Activated CD4-positive, alpha-beta T cell treated with anti-CD3 and anti-CD28 coated beads for 36 hours (primary cell): ENCODE measurements at regions not wholly inside any gene's neighbourhood (a gene's known extent, or its start where the extent isn't known, plus 50 kb on each side); places are given as distances from the start of the nearest gene placed in this dataset.

ENCODE experiments used
- ATAC-seq: fragments of 200-7000 bp; cut with Tn5 transposase; one replicate; pipeline ENCODE4 v1.10.0; 2021; ENCODE audit warnings: mild to moderate bottlenecking, moderate library complexity
- CTCF ChIA-PET: fragments of 350-600 bp; sonication (Branson Sonifier 250); formaldehyde crosslinking; loops from one replicate; lab custom pipeline; 2021; ENCODE audit warnings: antibody characterized with exemption; lab: Charles Lee
- POLR2A ChIA-PET: fragments of 350-600 bp; sonication (Branson Sonifier 250); formaldehyde crosslinking; loops from one replicate; lab custom pipeline; 2021; ENCODE audit warnings: antibody characterized with exemption, inconsistent platforms; lab: Charles Lee
- DNase-seq: peaks from one replicate; pipeline ENCODE4 v3.0.0-alpha.2; 2020
- H3K27ac Mint-ChIP-seq: one replicate; pipeline ENCODE4 v1.8.0; 2021; ENCODE audit warnings: mixed read lengths
- H3K27me3 Mint-ChIP-seq: one replicate; pipeline ENCODE4 v1.8.0; 2021; ENCODE audit warnings: mixed read lengths
- H3K36me3 Mint-ChIP-seq: one replicate; pipeline ENCODE4 v1.8.0; 2021; ENCODE audit warnings: low read depth, mixed read lengths
- H3K4me1 Mint-ChIP-seq: one replicate; pipeline ENCODE4 v1.8.0; 2021; ENCODE audit warnings: mixed read lengths
- H3K4me3 Mint-ChIP-seq: one replicate; pipeline ENCODE4 v1.8.0; 2021; ENCODE audit warnings: mild to moderate bottlenecking, moderate library complexity, mixed read lengths
- H3K9me3 Mint-ChIP-seq: one replicate; pipeline ENCODE4 v1.8.0; 2021; ENCODE audit warnings: low read depth, mixed read lengths
- intact Hi-C, 2 experiments: fragments of 100-400 bp; cut with DNase I in 1 of 2; cut with micrococcal nuclease in 1 of 2; formaldehyde crosslinking; loops; one replicate each; pipeline versions ENCODE4 v1.14.2 to v1.15.1; 2022 to 2024; cut with DNase I, micrococcal nuclease

GRCh38 chr3:5553203-5553602 lies 365.7 kb downstream of the EDEM1 start:
- H3K27ac Mint-ChIP-seq = no peak overlapping the region
- DNase-seq = no peak
- CTCF ChIA-PET = no interaction called here
- POLR2A ChIA-PET = interaction anchor here (0.6 kb wide), 1 partner anchor 588 kb away, joined by 3 read pairs; no protein-coding TSS in a partner anchor
- H3K4me1 Mint-ChIP-seq = no peaks in the 10 kb centered on the region
- peaks cover 5% of the 10 kb centered on the region for H3K27me3 Mint-ChIP-seq
- H3K9me3 Mint-ChIP-seq = no peaks in the 10 kb centered on the region
- intact Hi-C loops = no loop called here
- ATAC-seq = no peak
- no peak overlapping the region for H3K4me3 Mint-ChIP-seq
- no peaks in the 10 kb centered on the region for H3K36me3 Mint-ChIP-seq

DNA sequence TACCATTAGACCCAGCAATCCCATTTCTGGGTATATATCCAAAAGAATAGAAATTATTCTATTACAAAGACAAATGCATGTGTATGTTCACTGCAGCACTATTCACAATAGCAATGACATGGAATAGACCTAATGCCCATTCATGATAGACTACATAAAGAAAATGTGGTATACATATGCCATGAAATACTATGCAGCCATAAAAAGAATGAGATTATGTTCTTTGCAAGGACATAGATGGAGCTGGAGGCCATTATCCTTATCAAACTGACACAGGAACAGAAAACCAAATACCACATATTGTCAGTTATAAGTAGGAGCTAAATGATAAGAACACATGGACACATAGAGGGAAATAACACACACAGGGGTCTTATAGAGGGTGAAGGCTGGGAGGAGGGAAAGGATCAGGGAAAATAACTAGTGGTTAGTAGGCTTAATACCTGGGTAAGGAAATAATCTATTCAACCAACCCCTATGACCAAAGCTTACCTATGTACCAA lies 366.8 kb downstream of the EDEM1 start:
- H3K27ac Mint-ChIP-seq = no peak overlapping the region
- intact Hi-C loops = no loop called here
- POLR2A ChIA-PET = no interaction called here

DNA sequence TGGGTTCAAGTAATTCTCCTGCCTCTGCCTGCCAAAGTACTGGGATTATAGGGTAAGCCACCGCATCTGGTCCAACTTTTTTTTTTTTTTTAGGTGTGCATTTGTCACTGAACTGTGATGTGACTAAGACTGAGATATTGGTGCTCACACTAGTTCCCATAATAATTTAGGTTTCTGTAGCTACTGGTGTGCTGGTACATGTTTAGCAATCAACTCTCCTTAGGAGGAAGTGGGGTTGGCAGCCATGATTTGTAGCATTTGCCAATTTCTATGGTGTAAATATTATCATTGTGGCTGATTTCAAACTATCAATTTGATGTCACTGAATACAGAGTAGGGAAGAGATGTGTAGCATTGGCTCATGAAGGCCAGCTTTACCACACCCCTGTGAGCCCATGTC lies 372.7 kb downstream of the EDEM1 start:
- no peak overlapping the region for H3K27ac Mint-ChIP-seq
- H3K36me3 Mint-ChIP-seq = no peaks in the 10 kb centered on the region
- CTCF ChIA-PET = no interaction called here
- H3K4me3 Mint-ChIP-seq = no peak overlapping the region
- ATAC-seq (no peak), DNase-seq (no peak)
- intact Hi-C loops = no loop called here
- POLR2A ChIA-PET = no interaction called here
- H3K9me3 Mint-ChIP-seq = no peaks in the 10 kb centered on the region
- H3K4me1 Mint-ChIP-seq = no peaks in the 10 kb centered on the region
- H3K27me3 Mint-ChIP-seq = peaks cover 2% of the 10 kb centered on the region

More for the DNA sequence above, 366.8 kb downstream of the EDEM1 start:
- DNase-seq (no peak), ATAC-seq (no peak)
- H3K9me3 Mint-ChIP-seq = no peaks in the 10 kb centered on the region
- no peaks in the 10 kb centered on the region for H3K36me3 Mint-ChIP-seq
- peaks cover 5% of the 10 kb centered on the region for H3K27me3 Mint-ChIP-seq
- H3K4me3 Mint-ChIP-seq = no peak overlapping the region
- no peaks in the 10 kb centered on the region for H3K4me1 Mint-ChIP-seq
- CTCF ChIA-PET = interaction anchor here (0.7 kb wide), 1 partner anchor 31 kb away, joined by 3 read pairs; no protein-coding TSS in a partner anchor

GRCh38 chr3:5563537-5564277 lies 376.2 kb downstream of the EDEM1 start:
- CTCF ChIA-PET = no interaction called here

GRCh38 chr3:5564278-5564666 lies 376.8 kb downstream of the EDEM1 start:
- no peaks in the 10 kb centered on the region for H3K9me3 Mint-ChIP-seq
- H3K4me3 Mint-ChIP-seq = no peak overlapping the region
- POLR2A ChIA-PET = no interaction called here
- intact Hi-C loops = no loop called here
- H3K27ac Mint-ChIP-seq = no peak overlapping the region
- DNase-seq (no peak), ATAC-seq (no peak)
- CTCF ChIA-PET = no interaction called here
- H3K27me3 Mint-ChIP-seq = peaks cover 5% of the 10 kb centered on the region
- H3K36me3 Mint-ChIP-seq = no peaks in the 10 kb centered on the region
- H3K4me1 Mint-ChIP-seq = no peaks in the 10 kb centered on the region

More at GRCh38 chr3:5563537-5564277, 376.2 kb downstream of the EDEM1 start:
- H3K4me1 Mint-ChIP-seq = no peaks in the 10 kb centered on the region
- no peaks in the 10 kb centered on the region for H3K36me3 Mint-ChIP-seq
- H3K4me3 Mint-ChIP-seq = no peak overlapping the region
- ATAC-seq (no peak), DNase-seq (peak; percentile 13)
- no peaks in the 10 kb centered on the region for H3K9me3 Mint-ChIP-seq
- H3K27me3 Mint-ChIP-seq = peaks cover 5% of the 10 kb centered on the region
- intact Hi-C loops = no loop called here
- H3K27ac Mint-ChIP-seq = peak overlapping the region; percentile 5
- POLR2A ChIA-PET = no interaction called here

DNA sequence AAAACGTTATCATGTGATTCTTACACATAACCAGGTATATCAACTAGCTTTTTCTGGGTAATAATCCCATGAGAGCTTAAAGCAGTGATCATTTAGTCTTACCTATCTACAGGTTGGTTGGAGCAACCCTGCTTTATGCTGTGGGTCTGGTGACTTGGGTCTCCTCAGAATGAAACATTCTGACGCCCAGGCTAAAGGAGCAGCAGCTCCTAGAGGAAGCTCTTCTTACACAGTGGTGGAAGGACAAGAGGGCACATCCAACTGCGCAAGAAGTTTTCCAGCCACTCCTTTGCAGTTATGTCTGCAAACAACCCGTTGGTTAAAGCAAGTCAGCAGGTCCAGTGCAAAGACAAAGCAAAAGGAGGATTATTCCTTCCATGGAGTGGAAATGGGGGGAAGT lies 377.5 kb downstream of the EDEM1 start:
- DNase-seq = no peak
- ChIA-PET CTCF (no interaction called here), POLR2A (no interaction called here)
- intact Hi-C loops = no loop called here
- H3K4me3 Mint-ChIP-seq = no peak overlapping the region
- H3K4me1 Mint-ChIP-seq = no peaks in the 10 kb centered on the region
- H3K27me3 Mint-ChIP-seq = peaks cover 5% of the 10 kb centered on the region
- H3K9me3 Mint-ChIP-seq = no peaks in the 10 kb centered on the region
- H3K36me3 Mint-ChIP-seq = no peaks in the 10 kb centered on the region
- no peak for ATAC-seq
- no peak overlapping the region for H3K27ac Mint-ChIP-seq

GRCh38 chr3:5567113-5567512 lies 379.6 kb downstream of the EDEM1 start:
- Mint-ChIP-seq H3K27me3 (peaks cover 3% of the 10 kb centered on the region), H3K36me3 (no peaks in the 10 kb centered on the region), H3K27ac (no peak overlapping the region), H3K4me3 (no peak overlapping the region), H3K4me1 (no peaks in the 10 kb centered on the region), H3K9me3 (no peaks in the 10 kb centered on the region)
- POLR2A ChIA-PET = no interaction called here
- ATAC-seq = no peak
- CTCF ChIA-PET = no interaction called here
- DNase-seq = no peak
- intact Hi-C loops = no loop called here

GRCh38 chr3:5568451-5568850 lies 380.9 kb downstream of the EDEM1 start:
- peaks cover 3% of the 10 kb centered on the region for H3K27me3 Mint-ChIP-seq
- no peaks in the 10 kb centered on the region for H3K4me1 Mint-ChIP-seq
- DNase-seq (peak; percentile 6), ATAC-seq (no peak)
- no peaks in the 10 kb centered on the region for H3K36me3 Mint-ChIP-seq
- no peak overlapping the region for H3K27ac Mint-ChIP-seq
- no peaks in the 10 kb centered on the region for H3K9me3 Mint-ChIP-seq
- ChIA-PET POLR2A (no interaction called here), CTCF (interaction anchor here (0.7 to 1.0 kb wide), 2 partner anchors 142 to 217 kb away, joined by 3 to 4 read pairs; no protein-coding TSS in a partner anchor)
- intact Hi-C loops = no loop called here
- no peak overlapping the region for H3K4me3 Mint-ChIP-seq

GRCh38 chr3:5569152-5569551 lies 381.6 kb downstream of the EDEM1 start:
- intact Hi-C loops = no loop called here
- peaks cover 3% of the 10 kb centered on the region for H3K27me3 Mint-ChIP-seq
- ATAC-seq (no peak), DNase-seq (no peak)
- no peaks in the 10 kb centered on the region for H3K9me3 Mint-ChIP-seq
- H3K36me3 Mint-ChIP-seq = no peaks in the 10 kb centered on the region
- CTCF ChIA-PET = no interaction called here
- H3K4me3 Mint-ChIP-seq = no peak overlapping the region
- POLR2A ChIA-PET = no interaction called here
- H3K4me1 Mint-ChIP-seq = no peaks in the 10 kb centered on the region
- no peak overlapping the region for H3K27ac Mint-ChIP-seq

- DNase-seq (no peak), ATAC-seq (no peak)
- Mint-ChIP-seq H3K9me3 (no peaks in the 10 kb centered on the region), H3K27ac (no peak overlapping the region), H3K36me3 (no peaks in the 10 kb centered on the region), H3K4me1 (no peaks in the 10 kb centered on the region), H3K27me3 (peaks cover 3% of the 10 kb centered on the region), H3K4me3 (no peak overlapping the region)
- CTCF ChIA-PET = no interaction called here
- intact Hi-C loops = no loop called here
- POLR2A ChIA-PET = no interaction called here
Observed at GRCh38 chr3:5572168-5572567, 384.7 kb downstream of the EDEM1 start.

DNA sequence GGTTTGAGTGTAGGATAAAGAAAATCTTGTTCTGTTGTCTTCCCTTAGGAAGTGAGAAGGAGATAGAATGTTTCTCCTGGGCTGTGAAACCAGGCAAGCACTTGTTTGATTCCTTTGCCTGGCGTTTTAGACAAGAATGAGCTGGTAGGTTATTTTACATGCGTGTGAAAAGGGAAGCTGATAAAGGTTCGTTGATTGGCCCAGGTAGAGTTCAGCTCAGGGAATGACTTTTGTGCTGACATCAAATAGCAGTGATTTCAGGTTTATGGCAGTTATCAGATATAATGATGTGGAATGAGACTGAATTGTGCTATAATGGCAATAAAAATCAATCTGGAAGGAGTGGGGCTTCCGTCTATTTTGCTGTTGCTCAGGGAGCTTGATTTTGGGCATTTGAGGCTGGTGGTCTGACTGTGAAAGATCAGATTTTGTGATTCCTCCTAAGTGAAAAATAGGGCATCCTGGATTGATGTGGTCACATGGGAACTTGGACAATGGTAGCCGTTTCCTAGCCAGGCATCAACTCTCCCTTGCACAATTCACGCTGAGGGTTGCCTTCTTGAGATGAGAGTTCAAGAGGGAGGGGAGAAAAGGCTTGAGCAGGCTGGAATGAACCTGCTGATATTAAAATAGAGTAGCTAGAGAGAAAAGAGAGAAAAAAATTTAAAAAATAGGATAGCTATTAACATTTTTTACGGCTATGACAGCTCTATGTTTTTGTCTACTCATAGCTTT lies 388.9 kb downstream of the EDEM1 start:
- no peaks in the 10 kb centered on the region for H3K36me3 Mint-ChIP-seq
- no peaks in the 10 kb centered on the region for H3K27me3 Mint-ChIP-seq
- no peak overlapping the region for H3K27ac Mint-ChIP-seq
- ChIA-PET CTCF (no interaction called here), POLR2A (no interaction called here)
- H3K4me1 Mint-ChIP-seq = no peaks in the 10 kb centered on the region
- intact Hi-C loops = no loop called here
- DNase-seq (no peak), ATAC-seq (no peak)
- H3K4me3 Mint-ChIP-seq = no peak overlapping the region
- H3K9me3 Mint-ChIP-seq = no peaks in the 10 kb centered on the region

DNA sequence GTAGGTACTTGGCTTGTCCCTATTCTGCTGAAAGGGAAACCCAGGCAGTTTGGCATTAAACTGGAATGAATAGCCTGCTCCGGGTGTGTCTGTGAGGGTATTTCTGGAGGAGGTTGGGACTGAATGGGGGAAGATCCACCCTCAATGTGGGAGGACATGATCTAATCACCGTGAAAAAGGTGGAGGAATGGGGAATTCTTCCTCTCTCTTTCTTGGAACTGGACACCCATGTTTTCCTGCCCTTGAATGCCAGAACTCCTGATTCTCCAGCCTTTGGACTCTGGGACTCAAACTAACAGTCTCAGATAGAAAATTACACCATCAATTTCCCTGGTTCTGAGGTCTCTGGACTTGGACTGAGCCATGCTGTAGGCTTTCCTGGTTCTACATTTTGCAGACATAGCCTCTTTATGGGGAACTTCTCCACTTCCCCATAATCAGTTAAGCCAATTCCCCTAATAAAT lies 391.7 kb downstream of the EDEM1 start:
- Mint-ChIP-seq H3K36me3 (no peaks in the 10 kb centered on the region), H3K27ac (no peak overlapping the region), H3K4me3 (no peak overlapping the region), H3K4me1 (no peaks in the 10 kb centered on the region), H3K27me3 (peaks cover 4% of the 10 kb centered on the region), H3K9me3 (no peaks in the 10 kb centered on the region)
- intact Hi-C loops = no loop called here
- ChIA-PET POLR2A (no interaction called here), CTCF (no interaction called here)
- no peak for ATAC-seq
- no peak for DNase-seq
